HCT116 (cell line): ENCODE measurements at regions not wholly inside any gene's neighbourhood (a gene's known extent, or its start where the extent isn't known, plus 50 kb on each side); places are given as distances from the start of the nearest gene placed in this dataset.

Experiments
- ATAC-seq: fragments of 200-7000 bp; cut with Tn5 transposase; 2 replicates; pipeline ENCODE4 v1.9.1; 2020; ENCODE audit warnings: mild to moderate bottlenecking, moderate library complexity
- BruUV-seq: library from RNA; stranded (reverse); fragments of 400-500 nt; replicated peaks from 2 replicates; lab custom pipeline; 2021; lab: Mats Ljungman, UMichigan
- CTCF ChIA-PET: fragments of 300-600 bp; sonication (Branson Sonifier 250); formaldehyde crosslinking; loops from one replicate; lab custom pipeline; 2021; ENCODE audit warnings: antibody characterized with exemption; lab: Charles Lee
- POLR2A ChIA-PET: fragments of 300-600, 350-600 bp; sonication (Branson Sonifier 250); formaldehyde crosslinking; loops from one replicate; lab custom pipeline; 2021; ENCODE audit warnings: antibody characterized with exemption; lab: Charles Lee
- RAD21 ChIA-PET, 2 experiments: fragments of 300-600 bp; sonication (Branson Sonifier 250); formaldehyde crosslinking; loops; one replicate each; lab custom pipeline; 2023; ENCODE audit warnings: low total read pairs in 2 of 2; ENCODE audit not compliant: uncharacterized antibody in 2 of 2, unreplicated experiment in 2 of 2, low non-redundant PET in 1 of 2; lab: Charles Lee
- DNase-seq: peaks from one replicate; pipeline ENCODE4 v3.0.0-alpha.2; 2010; ENCODE audit warnings: low read depth, low spot score
- H2AFZ ChIP-seq: fragments of 200-600 bp; shearing (Covaris generic), sonication (generic); 2 replicates; pipeline ENCODE4 v1.6.1; 2017; ENCODE audit warnings: low read depth, mixed run types, mixed read lengths, antibody characterized with exemption, low read length; ENCODE audit not compliant: poor library complexity, severe bottlenecking
- H3K27ac ChIP-seq: 2 replicates; pipeline ENCODE4 v1.5.1; 2012; ENCODE audit warnings: low read depth, low read length
- H3K27me3 ChIP-seq: fragments of 200-600 bp; sonication (generic); 2 replicates; pipeline ENCODE4 v1.6.1; 2016; ENCODE audit warnings: mixed run types, low read length, mixed read lengths; ENCODE audit not compliant: insufficient read depth
- H3K36me3 ChIP-seq, 2 experiments: fragments of 200-500 bp in 1 of 2; fragments of 200-600 bp in 1 of 2; sonication (Bioruptor generic) in 1 of 2; sonication (generic) in 1 of 2; 2 replicates each; pipeline versions ENCODE4 v1.5.1 to v1.6.1; 2014 to 2016; ENCODE audit warnings: low read length in 2 of 2, inconsistent platforms in 1 of 2, mixed read lengths in 1 of 2, mixed run types in 1 of 2; ENCODE audit not compliant: insufficient read depth in 2 of 2, control insufficient read depth in 1 of 2
- H3K4me1 ChIP-seq, 2 experiments: fragments of 200-600 bp in 1 of 2; sonication (generic) in 1 of 2; 2 replicates each; pipeline versions ENCODE4 v1.5.1 to v1.6.1; 2012 to 2017; ENCODE audit warnings: low read length in 2 of 2, inconsistent platforms in 1 of 2, mild to moderate bottlenecking in 1 of 2, mixed read lengths in 1 of 2, mixed run types in 1 of 2, moderate library complexity in 1 of 2; ENCODE audit not compliant: insufficient read depth in 2 of 2, control insufficient read depth in 1 of 2
- H3K4me2 ChIP-seq: fragments of 200-600 bp; sonication (generic); 2 replicates; pipeline ENCODE4 v1.6.1; 2017; ENCODE audit warnings: mixed run types, low read length, mixed read lengths
- H3K4me3 ChIP-seq, 2 experiments: fragments of 200-600 bp in 1 of 2; sonication (generic) in 1 of 2; replicated peaks in 1 of 2; 2 replicates each; pipeline ENCODE4 v1.5.1; 2011 to 2016; ENCODE audit warnings: low read length in 2 of 2, control low read depth in 1 of 2, low read depth in 1 of 2, mild to moderate bottlenecking in 1 of 2, mixed read lengths in 1 of 2, mixed run types in 1 of 2
- H3K79me2 ChIP-seq: fragments of 200-600 bp; sonication (generic); 2 replicates; pipeline ENCODE4 v1.6.1; 2017; ENCODE audit warnings: mild to moderate bottlenecking, mixed run types, low read length, moderate library complexity, mixed read lengths; ENCODE audit not compliant: insufficient read depth
- H3K9ac ChIP-seq: fragments of 200-600 bp; sonication (generic); 2 replicates; pipeline ENCODE4 v1.6.1; 2016; ENCODE audit warnings: low read length, mixed read lengths
- H3K9me2 ChIP-seq: fragments of 200-600 bp; sonication (generic), shearing (Covaris generic); 2 replicates; pipeline ENCODE4 v1.6.1; 2017; ENCODE audit warnings: mixed run types, mild to moderate bottlenecking, moderate library complexity; ENCODE audit not compliant: insufficient read depth
- H3K9me3 ChIP-seq, 2 experiments: fragments of 200-500 bp in 1 of 2; fragments of 200-600 bp in 1 of 2; sonication (Bioruptor generic) in 1 of 2; sonication (generic) in 1 of 2; 2 replicates each; pipeline ENCODE4 v1.6.1; 2014 to 2017; ENCODE audit warnings: low read length in 2 of 2, mixed read lengths in 2 of 2, inconsistent platforms in 1 of 2, low read depth in 1 of 2, mild to moderate bottlenecking in 1 of 2, mixed run types in 1 of 2, moderate library complexity in 1 of 2; ENCODE audit not compliant: control insufficient read depth in 1 of 2, insufficient read depth in 1 of 2
- H4K20me1 ChIP-seq: fragments of 200-600 bp; sonication (generic), shearing (Covaris generic); 2 replicates; pipeline ENCODE4 v1.6.1; 2017; ENCODE audit warnings: mixed run types, mild to moderate bottlenecking, moderate library complexity; ENCODE audit not compliant: insufficient read depth
- CBX3 ChIP-seq: IDR thresholded peaks from 2 replicates; pipeline ENCODE4 v1.6.1; 2012; ENCODE audit warnings: low read depth
- CTCF ChIP-seq, 3 experiments: fragments of 200-600 bp in 1 of 3; sonication (generic) in 1 of 3; IDR thresholded peaks in 2 of 3; conservative IDR thresholded peaks in 1 of 3; 2 replicates each; pipeline ENCODE4 v1.5.1; 2012 to 2017; ENCODE audit warnings: low read depth in 2 of 3, low read length in 2 of 3, antibody characterized with exemption in 1 of 3, borderline replicate concordance in 1 of 3, control low read depth in 1 of 3, mild to moderate bottlenecking in 1 of 3, mixed read lengths in 1 of 3, mixed run types in 1 of 3, moderate library complexity in 1 of 3; ENCODE audit not compliant: insufficient read depth in 1 of 3
- EGR1 ChIP-seq: IDR thresholded peaks from 2 replicates; pipeline ENCODE4 v1.6.1; 2012; ENCODE audit warnings: low read depth
- EZH2 ChIP-seq: fragments of 200-600 bp; sonication (generic); IDR thresholded peaks from 2 replicates; pipeline ENCODE4 v1.6.1; 2017; ENCODE audit warnings: antibody characterized with exemption, mixed run types
- FOSL1 ChIP-seq: IDR thresholded peaks from 2 replicates; pipeline ENCODE4 v1.6.1; 2012; ENCODE audit warnings: low read depth
- MAX ChIP-seq: IDR thresholded peaks from 2 replicates; pipeline ENCODE4 v1.6.1; 2012
- POLR2A ChIP-seq: IDR thresholded peaks from 2 replicates; pipeline ENCODE4 v1.7.0; 2011; ENCODE audit warnings: borderline replicate concordance; ENCODE audit not compliant: insufficient read depth, insufficient read length; ENCODE audit errors: extremely low read depth
- SIN3A ChIP-seq: IDR thresholded peaks from 2 replicates; pipeline ENCODE4 v1.6.1; 2012; ENCODE audit warnings: low read depth
- SP1 ChIP-seq: IDR thresholded peaks from 2 replicates; pipeline ENCODE4 v1.6.1; 2012; ENCODE audit warnings: low read depth
- SRF ChIP-seq: IDR thresholded peaks from 2 replicates; pipeline ENCODE4 v1.6.1; 2012; ENCODE audit warnings: low read depth
- YY1 ChIP-seq: IDR thresholded peaks from 2 replicates; pipeline ENCODE4 v1.6.1; 2011; ENCODE audit warnings: low read length, low read depth, moderate library complexity, mild to moderate bottlenecking; ENCODE audit not compliant: insufficient replicate concordance; ENCODE audit errors: extremely low read depth
- ZBTB33 ChIP-seq: IDR thresholded peaks from 2 replicates; pipeline ENCODE4 v1.6.1; 2011; ENCODE audit warnings: mild to moderate bottlenecking, low read length, moderate library complexity; ENCODE audit not compliant: insufficient replicate concordance; ENCODE audit errors: extremely low read depth
- ZNF274 ChIP-seq: fragments of 200-500 bp; sonication (Bioruptor generic); IDR thresholded peaks from 2 replicates; pipeline ENCODE4 v1.6.1; 2014; ENCODE audit warnings: mild to moderate bottlenecking, low read depth, low read length, inconsistent platforms
- intact Hi-C: fragments of 100-400 bp; cut with micrococcal nuclease; formaldehyde crosslinking; loops from 2 replicates; pipeline ENCODE4 v1.10.0; 2022

GRCh38 chr18:59983506-59983905, 83.7 kb downstream of the PMAIP1 start:
- Histone ChIP-seq H3K9ac (no peak overlapping the region), H3K9me2 (no peaks in the 10 kb centered on the region), H3K4me3 (no peak overlapping the region), H3K79me2 (no peaks in the 10 kb centered on the region), H3K4me1 (peaks cover 0 to 26% of the 10 kb centered on the region in 2 experiments; a peak in 3 of 4 replicates), H3K27me3 (no peaks in the 10 kb centered on the region), H3K4me2 (no peak overlapping the region), H3K27ac (no peak overlapping the region), H3K9me3 (no peaks in the 10 kb centered on the region), H2AFZ (no peak overlapping the region), H3K36me3 (no peaks in the 10 kb centered on the region), H4K20me1 (no peaks in the 10 kb centered on the region)
- ATAC-seq: no peak
- ChIA-PET CTCF (no interaction called here), POLR2A (no interaction called here), RAD21 (no interaction called here)
- TF ChIP-seq SRF: no peak
- TF ChIP-seq MAX: no peak
- no peak for TF ChIP-seq POLR2A
- TF ChIP-seq FOSL1: no peak
- no peak for TF ChIP-seq CBX3
- TF ChIP-seq ZBTB33: no peak
- no peak for TF ChIP-seq CTCF (IDR thresholded peaks at IDR 0.05 in 2 of 3, conservative IDR thresholded peaks at IDR 0.05 in 1 of 3; ENCODE audit: borderline replicate concordance in 1 of 3, insufficient read depth in 1 of 3, low read depth in 2 of 3, low read length in 2 of 3)
- no peak for TF ChIP-seq SP1
- TF ChIP-seq SIN3A: no peak
- TF ChIP-seq YY1: no peak
- no peak for TF ChIP-seq EGR1
- TF ChIP-seq EZH2: no peak
- TF ChIP-seq ZNF274: no peak
- BruUV-seq: no TSS peak
- intact Hi-C loops: loop anchor here (10.0 kb wide), 2 partner anchors 701 to 1341 kb away; no protein-coding TSS in a partner anchor
- DNase-seq: no peak
